NB4 (cell line): ENCODE measurements at regions not wholly inside any gene's neighbourhood (a gene's known extent, or its start where the extent isn't known, plus 50 kb on each side); places are given as distances from the start of the nearest gene placed in this dataset.

Experiments used
- DNase-seq: peaks from one replicate; pipeline ENCODE4 v3.0.0; 2010; ENCODE audit warnings: low read depth
- H3K4me3 ChIP-seq: one replicate; pipeline ENCODE4 v1.5.1; 2011; ENCODE audit warnings: mild to moderate bottlenecking, low read depth, low read length, moderate library complexity
- MYC ChIP-seq: IDR thresholded peaks from 2 replicates; pipeline ENCODE4 v1.6.1; 2011; ENCODE audit warnings: low read depth, low read length
- POLR2A ChIP-seq: IDR thresholded peaks from 2 replicates; pipeline ENCODE4 v1.6.1; 2011; ENCODE audit warnings: mild to moderate bottlenecking; ENCODE audit not compliant: insufficient read length; ENCODE audit errors: extremely low read depth
- TF ChIP-seq, protein P1 (sequence below): IDR thresholded peaks from one replicate; pipeline ENCODE4 v1.5.1; 2012; ENCODE audit warnings: low read depth, low read length
- TF ChIP-seq, protein P2 (sequence below): IDR thresholded peaks from 2 replicates; pipeline ENCODE4 v1.6.1; 2011; ENCODE audit warnings: low read depth, low read length

DNA sequence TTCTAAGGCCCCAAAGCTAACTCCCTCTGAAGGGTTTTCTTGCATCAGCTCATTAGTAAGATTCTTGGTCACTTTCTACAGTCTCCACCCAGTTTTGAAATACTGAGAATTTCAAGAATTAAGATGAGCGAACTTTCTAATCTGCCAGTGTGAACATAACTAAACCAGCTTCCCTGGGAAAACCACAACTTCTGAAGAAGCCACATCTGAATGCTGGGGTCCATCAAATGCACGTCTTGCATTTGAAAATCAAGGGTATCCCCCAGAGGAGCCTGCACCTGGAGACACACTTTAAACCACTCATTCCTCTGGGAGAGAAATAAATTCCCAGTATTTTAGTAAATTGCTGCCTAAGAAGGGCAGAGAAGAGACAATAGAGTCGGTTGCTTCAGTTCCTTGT, 292.1 kb upstream of the CDH4 start:
- TF ChIP-seq, protein P1, sequence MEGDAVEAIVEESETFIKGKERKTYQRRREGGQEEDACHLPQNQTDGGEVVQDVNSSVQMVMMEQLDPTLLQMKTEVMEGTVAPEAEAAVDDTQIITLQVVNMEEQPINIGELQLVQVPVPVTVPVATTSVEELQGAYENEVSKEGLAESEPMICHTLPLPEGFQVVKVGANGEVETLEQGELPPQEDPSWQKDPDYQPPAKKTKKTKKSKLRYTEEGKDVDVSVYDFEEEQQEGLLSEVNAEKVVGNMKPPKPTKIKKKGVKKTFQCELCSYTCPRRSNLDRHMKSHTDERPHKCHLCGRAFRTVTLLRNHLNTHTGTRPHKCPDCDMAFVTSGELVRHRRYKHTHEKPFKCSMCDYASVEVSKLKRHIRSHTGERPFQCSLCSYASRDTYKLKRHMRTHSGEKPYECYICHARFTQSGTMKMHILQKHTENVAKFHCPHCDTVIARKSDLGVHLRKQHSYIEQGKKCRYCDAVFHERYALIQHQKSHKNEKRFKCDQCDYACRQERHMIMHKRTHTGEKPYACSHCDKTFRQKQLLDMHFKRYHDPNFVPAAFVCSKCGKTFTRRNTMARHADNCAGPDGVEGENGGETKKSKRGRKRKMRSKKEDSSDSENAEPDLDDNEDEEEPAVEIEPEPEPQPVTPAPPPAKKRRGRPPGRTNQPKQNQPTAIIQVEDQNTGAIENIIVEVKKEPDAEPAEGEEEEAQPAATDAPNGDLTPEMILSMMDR = no peak
- TF ChIP-seq MYC = no peak
- TF ChIP-seq, protein P2, sequence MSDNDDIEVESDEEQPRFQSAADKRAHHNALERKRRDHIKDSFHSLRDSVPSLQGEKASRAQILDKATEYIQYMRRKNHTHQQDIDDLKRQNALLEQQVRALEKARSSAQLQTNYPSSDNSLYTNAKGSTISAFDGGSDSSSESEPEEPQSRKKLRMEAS = no peak
- no peak for TF ChIP-seq POLR2A
- no peak for DNase-seq
- no peak overlapping the region for H3K4me3 ChIP-seq

DNA sequence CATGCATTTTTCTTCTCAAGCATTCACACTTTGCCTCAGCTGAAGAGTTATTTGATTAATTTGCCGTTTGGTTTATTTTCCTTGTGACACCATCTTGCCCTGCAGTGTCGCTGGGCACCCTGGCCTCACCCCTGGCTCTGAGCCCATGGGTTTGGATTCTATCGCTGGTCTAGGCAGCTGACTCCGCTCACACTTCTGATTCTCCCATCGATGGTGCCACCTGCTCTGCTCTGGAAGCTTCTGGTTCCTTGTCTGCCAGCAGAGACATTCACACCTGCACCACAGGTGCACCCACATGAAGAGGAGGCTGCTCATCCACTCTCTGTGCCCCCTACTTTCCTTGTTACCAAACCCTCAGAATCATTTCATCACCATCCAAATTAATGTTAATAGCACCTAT, 291.6 kb upstream of the CDH4 start:
- TF ChIP-seq, protein P1 = no peak
- TF ChIP-seq POLR2A = no peak
- no peak for TF ChIP-seq MYC
- TF ChIP-seq, protein P2 = no peak
- H3K4me3 ChIP-seq = no peak overlapping the region
- no peak for DNase-seq

DNA sequence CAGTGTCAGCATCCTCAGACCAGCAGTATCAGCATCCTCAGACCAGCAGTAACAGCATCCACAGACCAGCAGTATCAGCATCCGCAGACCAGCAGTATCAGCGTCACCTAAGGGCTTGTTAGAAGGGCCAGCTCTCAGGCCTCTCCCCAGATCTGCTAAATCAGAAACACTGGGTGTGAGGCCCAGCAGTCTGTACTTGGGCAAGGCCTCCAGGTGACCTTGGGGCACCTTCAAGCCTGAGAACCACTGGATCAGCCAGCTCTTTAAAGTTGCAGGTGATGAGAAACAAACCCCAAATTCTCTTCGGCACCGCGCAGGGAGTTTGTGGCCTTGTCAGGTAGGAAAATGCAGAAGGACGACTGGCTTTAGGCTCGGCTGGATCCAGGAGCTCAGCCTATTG, 290.5 kb upstream of the CDH4 start:
- no peak for TF ChIP-seq MYC
- TF ChIP-seq, protein P2 = no peak
- no peak overlapping the region for H3K4me3 ChIP-seq
- no peak for DNase-seq

DNA sequence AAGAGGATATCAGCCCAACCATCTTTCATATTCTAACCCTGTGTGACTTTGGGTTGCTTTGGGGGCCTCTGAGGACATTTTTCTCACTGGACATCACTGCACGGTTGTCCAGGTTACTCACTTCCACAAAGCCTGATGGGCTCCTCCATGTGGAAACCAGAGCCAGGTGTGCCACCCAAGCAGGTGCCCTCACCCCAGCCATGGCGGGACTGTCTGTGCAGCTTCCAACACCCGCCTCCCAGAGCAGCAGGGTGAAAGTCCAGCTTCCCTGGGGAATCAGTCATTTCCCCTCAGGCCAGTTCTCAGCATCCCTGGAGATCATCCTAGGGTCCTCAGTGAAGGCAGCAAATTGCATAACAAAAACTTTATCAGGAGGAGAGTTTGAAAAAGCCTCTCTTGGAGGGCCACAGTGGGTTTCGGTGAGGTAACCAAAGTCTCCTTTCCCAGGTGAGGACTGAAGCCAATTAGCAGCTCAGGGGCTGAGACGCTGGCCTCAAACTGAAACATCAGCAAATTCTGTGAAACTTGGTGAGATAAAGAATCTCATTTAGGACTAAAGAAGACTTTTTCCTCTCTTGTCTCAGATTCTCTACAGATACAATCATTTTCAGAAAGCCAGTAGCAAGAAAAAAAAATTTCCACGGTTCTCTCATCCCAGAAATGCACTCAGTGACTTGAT, 289.6 kb upstream of the CDH4 start:
- H3K4me3 ChIP-seq = no peak overlapping the region
- TF ChIP-seq MYC (no peak), POLR2A (no peak)
- TF ChIP-seq, protein P1 = no peak
- TF ChIP-seq, protein P2 = no peak
- DNase-seq = no peak

DNA sequence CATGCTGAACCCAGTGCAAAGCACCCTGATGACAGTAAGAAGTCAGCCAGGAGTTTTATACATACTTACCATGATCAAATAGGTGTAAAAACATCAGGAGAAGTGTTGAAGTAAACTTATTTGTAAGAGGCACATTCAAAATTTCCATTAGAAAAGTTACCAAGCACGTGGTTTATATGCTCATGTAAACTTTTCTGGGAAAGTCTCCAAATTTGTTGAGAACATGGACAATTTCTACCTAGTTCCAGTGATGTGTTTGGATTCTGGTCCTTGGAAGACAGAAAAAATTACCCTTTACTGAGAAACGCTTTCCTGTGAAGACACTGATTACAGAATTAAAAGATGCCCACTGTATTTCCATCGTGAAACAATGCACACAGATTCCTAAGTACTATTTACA, 288.9 kb upstream of the CDH4 start:
- no peak overlapping the region for H3K4me3 ChIP-seq
- TF ChIP-seq, protein P2 = no peak
- TF ChIP-seq MYC (no peak), POLR2A (no peak)
- TF ChIP-seq, protein P1 = no peak
- no peak for DNase-seq

DNA sequence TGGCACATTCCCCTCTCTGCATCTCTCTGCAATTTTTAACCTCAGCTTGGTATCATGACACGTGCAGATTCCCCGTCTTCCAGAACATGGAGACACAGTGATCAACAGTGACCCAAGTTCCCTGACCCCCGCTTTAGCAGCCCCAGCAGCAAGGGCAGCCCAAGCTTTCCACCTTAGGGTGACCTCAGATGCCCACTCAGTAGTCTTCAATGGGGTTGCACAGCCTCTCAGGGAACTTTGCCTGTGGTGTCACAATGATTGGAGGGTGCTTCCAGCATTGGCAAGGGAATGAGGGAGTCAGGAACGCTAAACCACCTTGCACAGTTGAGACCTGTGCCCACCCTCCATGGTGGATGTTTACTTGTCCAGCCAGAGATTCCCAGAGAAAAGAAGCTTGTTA, 287.1 kb upstream of the CDH4 start:
- H3K4me3 ChIP-seq = no peak overlapping the region
- TF ChIP-seq MYC (no peak), POLR2A (no peak)
- TF ChIP-seq, protein P1 = no peak
- TF ChIP-seq, protein P2 = no peak
- DNase-seq = no peak
